ENCODE measurements at regions not wholly inside any gene's neighbourhood (a gene's known extent, or its start where the extent isn't known, plus 50 kb on each side); places are given as distances from the start of the nearest gene placed in this dataset.

GRCh38 chrX:42941671-42942070 lies 163.7 kb upstream of the PPP1R2C start:
- no peak for TF ChIP-seq CTCF (conservative IDR thresholded peaks at IDR 0.05 in 1 of 2, IDR thresholded peaks at IDR 0.05 in 1 of 2; ENCODE audit: low read depth in 1 of 2, low read length in 2 of 2)
- TF ChIP-seq EZH2 (IDR thresholded peaks at IDR 0.05; ENCODE audit: low read length, missing control alignments) = no peak
